MCF 10A (cell line): ENCODE measurements at regions not wholly inside any gene's neighbourhood (a gene's known extent, or its start where the extent isn't known, plus 50 kb on each side); places are given as distances from the start of the nearest gene placed in this dataset.

Experiments
- BruUV-seq: library from RNA; stranded (reverse); fragments of 400-500 nt; replicated peaks from 2 replicates; lab custom pipeline; 2021; lab: Mats Ljungman, UMichigan
- CTCF ChIA-PET: fragments of 300-600 bp; sonication (Branson Sonifier 250); formaldehyde crosslinking; extraction: SDS; loops from one replicate; lab custom pipeline; 2021; ENCODE audit warnings: antibody characterized with exemption, inconsistent platforms; lab: Yijun Ruan, JAX
- POLR2A ChIA-PET: fragments of 300-600, 350-650 bp; sonication (Branson Sonifier 250); formaldehyde crosslinking; extraction: SDS; loops from one replicate; lab custom pipeline; 2020; ENCODE audit warnings: antibody characterized with exemption, inconsistent platforms; lab: Yijun Ruan, JAX
- DNase-seq: peaks from one replicate; pipeline ENCODE4 v3.0.0-alpha.2; 2018; ENCODE audit not compliant: unreplicated experiment
- H3K27ac Mint-ChIP-seq: one replicate; pipeline ENCODE4 v1.8.0; 2022; ENCODE audit warnings: mild to moderate bottlenecking, low read depth, mixed read lengths; ENCODE audit not compliant: unreplicated experiment
- H3K27me3 Mint-ChIP-seq: one replicate; pipeline ENCODE4 v1.8.0; 2022; ENCODE audit warnings: mixed read lengths; ENCODE audit not compliant: insufficient read depth, unreplicated experiment
- H3K36me3 Mint-ChIP-seq: one replicate; pipeline ENCODE4 v1.8.0; 2022; ENCODE audit warnings: mild to moderate bottlenecking, moderate library complexity, mixed read lengths; ENCODE audit not compliant: insufficient read depth, unreplicated experiment
- H3K4me1 Mint-ChIP-seq: one replicate; pipeline ENCODE4 v1.8.0; 2022; ENCODE audit warnings: mixed read lengths; ENCODE audit not compliant: insufficient read depth, unreplicated experiment
- H3K4me3 Mint-ChIP-seq: one replicate; pipeline ENCODE4 v1.8.0; 2022; ENCODE audit warnings: mild to moderate bottlenecking, moderate library complexity, mixed read lengths; ENCODE audit not compliant: unreplicated experiment
- H3K9me3 Mint-ChIP-seq: one replicate; pipeline ENCODE4 v1.8.0; 2022; ENCODE audit warnings: mixed read lengths; ENCODE audit not compliant: unreplicated experiment
- CTCF ChIP-seq: fragments of 200-600 bp; IDR thresholded peaks from one replicate; pipeline ENCODE4 v1.8.0; 2022; ENCODE audit warnings: antibody characterized with exemption, mild to moderate bottlenecking; ENCODE audit not compliant: unreplicated experiment
- intact Hi-C: fragments of 100-400 bp; cut with micrococcal nuclease; formaldehyde crosslinking; loops from 2 replicates; pipeline ENCODE4 v1.14.1; 2022

GRCh38 chr10:91355998-91356397, 54.1 kb upstream of the HECTD2 start:
- no peak overlapping the region for H3K4me3 Mint-ChIP-seq
- TF ChIP-seq CTCF: no peak
- H3K36me3 Mint-ChIP-seq: no peaks in the 10 kb centered on the region
- no peaks in the 10 kb centered on the region for H3K27me3 Mint-ChIP-seq
- no TSS peak for BruUV-seq
- DNase-seq: no peak
- intact Hi-C loops: no loop called here
- H3K4me1 Mint-ChIP-seq: peaks cover 26% of the 10 kb centered on the region
- ChIA-PET POLR2A (interaction anchor here (0.6 to 1.1 kb wide), 4 partner anchors 14 to 625 kb away, joined by 3 to 4 read pairs (median 4); no protein-coding TSS in a partner anchor), CTCF (no interaction called here)
- no peaks in the 10 kb centered on the region for H3K9me3 Mint-ChIP-seq
- no peak overlapping the region for H3K27ac Mint-ChIP-seq

- ChIA-PET POLR2A (interaction anchor here (0.6 to 1.3 kb wide), 2 partner anchors 25 to 566 kb away, joined by 3 to 5 read pairs; partner anchors contain the start of gene BTAF1), CTCF (interaction anchor here (0.6 to 2.0 kb wide), 3 partner anchors 13 to 60 kb away, joined by 3 to 7 read pairs (median 3); no protein-coding TSS in a partner anchor)
- Mint-ChIP-seq H3K27ac (no peak overlapping the region), H3K36me3 (no peaks in the 10 kb centered on the region), H3K9me3 (peaks cover 13% of the 10 kb centered on the region), H3K4me3 (no peak overlapping the region), H3K4me1 (peaks cover 13% of the 10 kb centered on the region), H3K27me3 (no peaks in the 10 kb centered on the region)
- TF ChIP-seq CTCF: no peak
- DNase-seq: no peak
- intact Hi-C loops: no loop called here
- BruUV-seq: no TSS peak
Observed at GRCh38 chr10:91357497-91357896, 52.6 kb upstream of the HECTD2 start.
